ENCODE measurements at regions not wholly inside any gene's neighbourhood (a gene's known extent, or its start where the extent isn't known, plus 50 kb on each side); places are given as distances from the start of the nearest gene placed in this dataset.

DNA sequence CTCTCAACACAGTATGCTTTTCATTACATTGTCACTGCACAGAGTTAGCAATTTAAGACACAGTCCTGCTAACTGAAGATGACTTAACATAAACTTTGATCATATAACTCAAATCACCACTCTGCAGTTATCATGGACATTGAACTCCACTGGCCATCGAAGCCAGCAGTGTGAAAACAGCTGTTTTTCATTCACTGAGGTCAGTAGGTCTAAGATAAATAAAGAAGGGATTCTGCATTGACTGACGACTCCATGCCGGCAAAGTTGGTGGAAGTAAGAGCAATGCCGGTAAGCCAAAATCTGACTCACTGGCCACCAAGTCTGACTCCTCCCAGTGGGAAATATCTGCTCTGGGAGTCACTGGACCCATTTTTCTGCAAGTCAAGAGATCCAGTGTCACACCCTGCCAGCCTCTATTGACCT is 449.9 kb upstream of the ANKRD30A start:
- peaks cover 0 to 5% of the 10 kb centered on the region in 2 donors for H3K4me1 ChIP-seq (ENCODE audit: control insufficient read depth in 2 of 2, insufficient read depth in 1 of 2, low read depth in 1 of 2, low read length in 2 of 2)
- no peak overlapping the region for H3K23ac ChIP-seq (ENCODE audit: low read depth, low read length, poor library complexity)
- no peak overlapping the region for H3K9ac ChIP-seq (ENCODE audit: low read depth, low read length, poor library complexity)
- no peak overlapping the region for H3K27ac ChIP-seq (replicated peaks; ENCODE audit: low read length)
- no peak overlapping the region for H4K91ac ChIP-seq (ENCODE audit: low read depth, low read length, poor library complexity)
- H3K4me3 ChIP-seq (ENCODE audit: low read length in 2 of 2), result no peak overlapping the region
- H3K36me3 ChIP-seq (replicated peaks in 1 of 2; ENCODE audit: control insufficient read depth in 2 of 2, insufficient read depth in 2 of 2, low read length in 2 of 2), result no peaks in the 10 kb centered on the region
- H3K18ac ChIP-seq (ENCODE audit: low read length), result no peak overlapping the region
- DNase-seq (ENCODE audit: low spot score), result no peak
- no peaks in the 10 kb centered on the region for H3K9me3 ChIP-seq (replicated peaks in 1 of 2; ENCODE audit: control insufficient read depth in 2 of 2, insufficient read depth in 1 of 2, low read depth in 1 of 2, low read length in 2 of 2)
- no peaks in the 10 kb centered on the region for H3K27me3 ChIP-seq (ENCODE audit: control insufficient read depth in 3 of 3, insufficient read depth in 3 of 3, low read depth in 1 of 3, low read length in 3 of 3)
- no peak overlapping the region for H2BK120ac ChIP-seq (ENCODE audit: low read depth, low read length)
- H2BK15ac ChIP-seq (ENCODE audit: low read length), result no peak overlapping the region
- H4K8ac ChIP-seq (ENCODE audit: low read depth, low read length), result no peak overlapping the region
- no CpG with 5 or more reads among the region's 4 CpGs for WGBS, 2 donors (ENCODE audit: extremely low coverage in 2 of 2, insufficient read length in 2 of 2, insufficient replicate concordance in 1 of 2)
- no peak overlapping the region for H2AK5ac ChIP-seq (ENCODE audit: low read depth, low read length)
- no peak overlapping the region for H2BK12ac ChIP-seq (ENCODE audit: low read length)
- no peaks in the 10 kb centered on the region for H3K79me1 ChIP-seq (ENCODE audit: low read depth, low read length)
- no peak overlapping the region for H3K14ac ChIP-seq (ENCODE audit: low read length)
- H2AFZ ChIP-seq (ENCODE audit: low read length), result no peak overlapping the region
- no peak overlapping the region for H3K4ac ChIP-seq (ENCODE audit: low read length)
- no peak overlapping the region for H3K4me2 ChIP-seq (ENCODE audit: insufficient read depth, low read length, poor library complexity, severe bottlenecking)
- H2BK5ac ChIP-seq (ENCODE audit: low read length), result no peak overlapping the region

DNA sequence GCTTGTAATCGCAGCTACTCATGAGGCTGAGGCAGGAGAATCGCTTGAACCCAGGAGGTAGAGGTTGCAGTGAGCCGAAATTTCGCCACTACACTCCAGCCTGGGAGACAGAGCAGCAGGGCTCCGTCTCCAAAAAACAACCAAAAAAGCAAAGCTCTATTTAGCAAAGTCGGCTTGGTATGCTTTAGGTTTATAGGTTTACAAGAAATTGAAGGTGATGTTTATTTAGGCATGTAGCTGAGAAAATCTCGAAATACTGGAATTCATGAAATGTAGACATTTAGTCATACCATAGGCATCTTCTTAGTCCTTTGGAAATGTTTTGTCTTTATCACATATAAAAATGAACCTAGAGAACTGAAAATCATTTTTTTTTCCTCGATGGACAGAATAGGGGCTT is 453.8 kb upstream of the ANKRD30A start:
- no peak overlapping the region for H3K18ac ChIP-seq (ENCODE audit: low read length)
- no peaks in the 10 kb centered on the region for H3K79me1 ChIP-seq (ENCODE audit: low read depth, low read length)
- H3K9ac ChIP-seq (ENCODE audit: low read depth, low read length, poor library complexity), result no peak overlapping the region
- no peak overlapping the region for H4K8ac ChIP-seq (ENCODE audit: low read depth, low read length)
- H3K27ac ChIP-seq (replicated peaks; ENCODE audit: low read length), result no peak overlapping the region
- DNase-seq (ENCODE audit: low spot score), result no peak
- no peak overlapping the region for H2BK12ac ChIP-seq (ENCODE audit: low read length)
- no peak overlapping the region for H2BK15ac ChIP-seq (ENCODE audit: low read length)
- no peaks in the 10 kb centered on the region for H3K27me3 ChIP-seq (ENCODE audit: control insufficient read depth in 3 of 3, insufficient read depth in 3 of 3, low read depth in 1 of 3, low read length in 3 of 3)
- H2AFZ ChIP-seq (ENCODE audit: low read length), result no peak overlapping the region
- no peak overlapping the region for H3K14ac ChIP-seq (ENCODE audit: low read length)
- no peak overlapping the region for H2BK5ac ChIP-seq (ENCODE audit: low read length)
- H3K23ac ChIP-seq (ENCODE audit: low read depth, low read length, poor library complexity), result no peak overlapping the region
- no peak overlapping the region for H4K91ac ChIP-seq (ENCODE audit: low read depth, low read length, poor library complexity)
- no peak overlapping the region for H2BK120ac ChIP-seq (ENCODE audit: low read depth, low read length)
- H3K9me3 ChIP-seq (replicated peaks in 1 of 2; ENCODE audit: control insufficient read depth in 2 of 2, insufficient read depth in 1 of 2, low read depth in 1 of 2, low read length in 2 of 2), result no peaks in the 10 kb centered on the region
- no peak overlapping the region for H3K4me2 ChIP-seq (ENCODE audit: insufficient read depth, low read length, poor library complexity, severe bottlenecking)
- no peak overlapping the region for H2AK5ac ChIP-seq (ENCODE audit: low read depth, low read length)
- no peak overlapping the region for H3K4ac ChIP-seq (ENCODE audit: low read length)
- H3K4me1 ChIP-seq (ENCODE audit: control insufficient read depth in 2 of 2, insufficient read depth in 1 of 2, low read depth in 1 of 2, low read length in 2 of 2), result peaks cover 0 to 2% of the 10 kb centered on the region in 2 donors
- H3K36me3 ChIP-seq (replicated peaks in 1 of 2; ENCODE audit: control insufficient read depth in 2 of 2, insufficient read depth in 2 of 2, low read length in 2 of 2), result no peaks in the 10 kb centered on the region
- no CpG with 5 or more reads among the region's 8 CpGs for WGBS, 2 donors (ENCODE audit: extremely low coverage in 2 of 2, insufficient read length in 2 of 2, insufficient replicate concordance in 1 of 2)
- no peak overlapping the region for H3K4me3 ChIP-seq (ENCODE audit: low read length in 2 of 2)

DNA sequence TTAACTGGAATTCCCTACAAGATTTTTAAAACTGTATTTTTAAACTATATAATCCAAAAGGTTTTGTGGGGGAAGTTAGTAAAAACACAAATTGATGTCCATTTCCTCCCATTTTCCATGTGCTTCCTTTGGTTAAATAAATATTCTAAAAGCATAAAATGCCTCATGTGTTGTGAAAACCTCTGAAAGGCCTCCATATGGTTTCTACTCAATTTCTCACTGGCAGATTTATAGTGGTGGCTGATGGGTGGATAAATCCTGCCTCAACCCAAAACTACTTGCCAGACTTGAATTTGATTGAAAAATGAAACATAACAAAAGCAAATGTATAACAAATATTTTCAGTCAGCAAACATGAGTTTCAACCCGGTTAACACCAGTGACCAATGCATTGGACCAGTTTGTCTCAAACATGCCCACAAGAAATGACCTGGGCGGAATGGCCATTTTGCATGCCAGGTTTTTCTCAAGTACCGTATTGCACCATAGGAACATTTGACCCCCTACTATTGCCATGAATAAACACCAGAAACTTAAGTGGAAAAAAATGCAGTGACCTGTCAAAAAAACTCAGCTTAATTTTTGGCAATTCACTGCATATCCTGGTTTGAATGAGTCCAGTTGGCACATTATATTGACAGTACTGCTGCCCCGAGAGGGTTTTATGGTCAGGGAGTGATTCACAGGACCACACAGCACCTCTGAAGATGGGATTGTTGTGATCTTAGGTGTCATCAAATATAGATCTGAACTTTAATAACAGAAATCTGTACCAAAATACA is 454.6 kb upstream of the ANKRD30A start:
- no CpG with 5 or more reads among the region's 4 CpGs for WGBS, 2 donors (ENCODE audit: extremely low coverage in 2 of 2, insufficient read length in 2 of 2, insufficient replicate concordance in 1 of 2)
- Histone ChIP-seq H3K79me1 (ENCODE audit: low read depth, low read length) (no peaks in the 10 kb centered on the region), H3K4ac (ENCODE audit: low read length) (no peak overlapping the region), H3K9ac (ENCODE audit: low read depth, low read length, poor library complexity) (no peak overlapping the region), H2BK5ac (ENCODE audit: low read length) (no peak overlapping the region), H3K4me2 (ENCODE audit: insufficient read depth, low read length, poor library complexity, severe bottlenecking) (no peak overlapping the region), H3K9me3 (replicated peaks in 1 of 2; ENCODE audit: control insufficient read depth in 2 of 2, insufficient read depth in 1 of 2, low read depth in 1 of 2, low read length in 2 of 2) (no peaks in the 10 kb centered on the region), H3K4me1 (ENCODE audit: control insufficient read depth in 2 of 2, insufficient read depth in 1 of 2, low read depth in 1 of 2, low read length in 2 of 2) (no peaks in the 10 kb centered on the region), H2BK15ac (ENCODE audit: low read length) (no peak overlapping the region), H3K27ac (replicated peaks; ENCODE audit: low read length) (no peak overlapping the region), H3K18ac (ENCODE audit: low read length) (no peak overlapping the region), H3K23ac (ENCODE audit: low read depth, low read length, poor library complexity) (no peak overlapping the region), H3K4me3 (ENCODE audit: low read length in 2 of 2) (no peak overlapping the region), H2AFZ (ENCODE audit: low read length) (no peak overlapping the region), H2AK5ac (ENCODE audit: low read depth, low read length) (no peak overlapping the region), H4K8ac (ENCODE audit: low read depth, low read length) (no peak overlapping the region), H3K36me3 (replicated peaks in 1 of 2; ENCODE audit: control insufficient read depth in 2 of 2, insufficient read depth in 2 of 2, low read length in 2 of 2) (no peaks in the 10 kb centered on the region), H2BK120ac (ENCODE audit: low read depth, low read length) (no peak overlapping the region), H3K27me3 (ENCODE audit: control insufficient read depth in 3 of 3, insufficient read depth in 3 of 3, low read depth in 1 of 3, low read length in 3 of 3) (no peaks in the 10 kb centered on the region), H4K91ac (ENCODE audit: low read depth, low read length, poor library complexity) (no peak overlapping the region), H2BK12ac (ENCODE audit: low read length) (no peak overlapping the region), H3K14ac (ENCODE audit: low read length) (no peak overlapping the region)
- no peak for DNase-seq (ENCODE audit: low spot score)

DNA sequence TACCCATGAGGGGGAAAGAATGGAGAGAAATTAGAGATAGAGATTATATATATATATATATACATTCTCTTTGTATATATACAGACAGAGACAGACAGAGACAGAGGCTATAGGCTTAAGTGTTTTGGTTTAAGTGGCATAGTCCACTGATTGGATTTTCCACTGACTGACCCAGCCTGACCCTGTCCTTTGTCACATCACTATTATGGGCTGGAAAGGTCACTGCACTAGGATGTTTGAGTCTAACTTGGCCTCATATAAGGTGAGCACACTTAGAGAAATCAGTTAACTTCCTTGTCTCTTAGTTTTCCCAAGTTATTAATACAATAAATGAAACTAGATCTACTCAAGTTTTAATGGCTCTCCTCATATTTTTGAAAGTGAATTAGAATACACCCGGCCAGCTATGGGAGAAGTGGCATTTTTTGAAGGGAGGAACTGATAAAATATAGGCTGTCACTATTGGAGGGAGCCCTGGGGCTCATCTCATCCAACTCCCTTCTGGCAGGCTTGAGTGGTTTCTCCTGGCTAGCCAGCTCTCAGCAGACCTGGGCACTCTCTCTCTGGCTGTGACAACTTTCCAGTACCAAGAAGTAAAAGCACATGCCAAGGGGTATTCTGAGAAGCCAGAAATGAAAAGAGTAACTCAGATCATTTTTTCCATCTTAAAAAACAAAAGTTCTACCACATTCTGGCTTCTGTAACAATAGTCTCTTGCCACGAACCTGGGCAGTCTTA is 455.6 kb upstream of the ANKRD30A start:
- Histone ChIP-seq H2BK12ac (ENCODE audit: low read length) (no peak overlapping the region), H3K9me3 (replicated peaks in 1 of 2; ENCODE audit: control insufficient read depth in 2 of 2, insufficient read depth in 1 of 2, low read depth in 1 of 2, low read length in 2 of 2) (no peaks in the 10 kb centered on the region), H3K4me1 (ENCODE audit: control insufficient read depth in 2 of 2, insufficient read depth in 1 of 2, low read depth in 1 of 2, low read length in 2 of 2) (no peaks in the 10 kb centered on the region), H3K4me2 (ENCODE audit: insufficient read depth, low read length, poor library complexity, severe bottlenecking) (no peak overlapping the region), H2AFZ (ENCODE audit: low read length) (no peak overlapping the region), H2BK120ac (ENCODE audit: low read depth, low read length) (no peak overlapping the region), H3K27ac (replicated peaks; ENCODE audit: low read length) (no peak overlapping the region), H3K14ac (ENCODE audit: low read length) (no peak overlapping the region), H3K27me3 (ENCODE audit: control insufficient read depth in 3 of 3, insufficient read depth in 3 of 3, low read depth in 1 of 3, low read length in 3 of 3) (no peaks in the 10 kb centered on the region), H3K4me3 (ENCODE audit: low read length in 2 of 2) (no peak overlapping the region), H3K23ac (ENCODE audit: low read depth, low read length, poor library complexity) (no peak overlapping the region), H3K4ac (ENCODE audit: low read length) (no peak overlapping the region), H3K18ac (ENCODE audit: low read length) (no peak overlapping the region), H3K36me3 (replicated peaks in 1 of 2; ENCODE audit: control insufficient read depth in 2 of 2, insufficient read depth in 2 of 2, low read length in 2 of 2) (no peaks in the 10 kb centered on the region), H2BK15ac (ENCODE audit: low read length) (no peak overlapping the region), H2BK5ac (ENCODE audit: low read length) (no peak overlapping the region), H4K91ac (ENCODE audit: low read depth, low read length, poor library complexity) (no peak overlapping the region), H2AK5ac (ENCODE audit: low read depth, low read length) (no peak overlapping the region), H4K8ac (ENCODE audit: low read depth, low read length) (no peak overlapping the region), H3K9ac (ENCODE audit: low read depth, low read length, poor library complexity) (no peak overlapping the region), H3K79me1 (ENCODE audit: low read depth, low read length) (no peaks in the 10 kb centered on the region)
- WGBS, 2 donors (ENCODE audit: extremely low coverage in 2 of 2, insufficient read length in 2 of 2, insufficient replicate concordance in 1 of 2), result no CpG with 5 or more reads among the region's 2 CpGs
- DNase-seq (ENCODE audit: low spot score), result peak; percentile 47

Measured in neuronal stem cell (in vitro differentiated cells).